ENCODE measurements at regions not wholly inside any gene's neighbourhood (a gene's known extent, or its start where the extent isn't known, plus 50 kb on each side); places are given as distances from the start of the nearest gene placed in this dataset.

DNA sequence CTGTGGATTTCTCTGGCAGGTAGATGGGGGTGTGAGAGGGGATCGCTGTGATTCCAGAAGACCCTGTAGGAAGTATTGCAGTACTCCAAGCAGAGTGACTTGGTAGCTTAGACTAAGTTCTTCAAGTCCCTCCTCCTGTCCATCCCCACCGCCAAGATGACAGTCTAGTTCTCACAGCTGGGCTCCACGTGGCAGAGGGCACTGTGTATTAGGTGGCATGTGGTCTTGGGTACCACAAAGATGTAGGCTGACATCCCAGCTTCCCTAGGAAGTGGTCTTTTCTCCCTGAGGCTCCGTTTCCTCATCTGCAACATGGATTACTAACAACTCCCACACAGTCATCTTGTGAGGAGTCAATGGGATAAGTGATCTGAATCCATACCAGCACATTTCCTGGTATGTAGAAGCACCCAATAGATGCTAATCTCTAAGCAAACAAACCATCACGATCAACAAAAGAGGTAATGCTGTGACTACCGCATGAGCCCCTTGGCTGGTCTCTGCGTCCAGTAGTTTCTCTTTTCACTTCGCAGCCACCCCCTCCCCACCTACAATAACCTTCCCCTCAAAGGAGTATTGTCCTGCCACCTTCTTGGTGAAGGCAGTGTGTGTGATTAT lies 349.1 kb upstream of the EEF2KMT start:
- Mint-ChIP-seq H3K4me3 (no peak overlapping the region), H3K27me3 (ENCODE audit: low read depth) (peaks cover 52% of the 10 kb centered on the region), H3K36me3 (ENCODE audit: low read depth) (no peaks in the 10 kb centered on the region), H3K9me3 (no peaks in the 10 kb centered on the region), H3K4me1 (no peaks in the 10 kb centered on the region), H3K27ac (no peak overlapping the region)
- no peak for TF ChIP-seq CTCF (IDR thresholded peaks at IDR 0.05; ENCODE audit: unreplicated experiment in 3 of 3)

DNA sequence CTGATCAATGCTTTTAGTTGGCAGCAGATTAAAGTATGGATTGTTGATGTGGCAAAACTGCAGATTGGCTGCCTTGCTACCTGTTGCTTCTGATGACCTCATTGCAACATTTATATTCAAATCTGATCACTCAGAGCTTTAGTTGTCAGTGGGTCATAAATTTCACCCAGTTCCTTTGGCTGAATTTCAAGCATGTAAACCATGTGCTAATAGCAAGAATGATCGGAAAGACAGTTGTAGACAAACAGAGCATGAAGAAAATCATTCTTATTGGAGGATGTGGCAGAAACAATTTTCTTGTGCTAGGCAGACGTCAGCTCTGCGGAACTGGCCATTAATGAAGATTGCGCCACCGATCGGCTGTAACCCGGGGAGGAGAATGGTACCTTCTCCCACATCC lies 346.6 kb upstream of the EEF2KMT start:
- H3K4me3 Mint-ChIP-seq: no peak overlapping the region
- H3K4me1 Mint-ChIP-seq: no peaks in the 10 kb centered on the region

DNA sequence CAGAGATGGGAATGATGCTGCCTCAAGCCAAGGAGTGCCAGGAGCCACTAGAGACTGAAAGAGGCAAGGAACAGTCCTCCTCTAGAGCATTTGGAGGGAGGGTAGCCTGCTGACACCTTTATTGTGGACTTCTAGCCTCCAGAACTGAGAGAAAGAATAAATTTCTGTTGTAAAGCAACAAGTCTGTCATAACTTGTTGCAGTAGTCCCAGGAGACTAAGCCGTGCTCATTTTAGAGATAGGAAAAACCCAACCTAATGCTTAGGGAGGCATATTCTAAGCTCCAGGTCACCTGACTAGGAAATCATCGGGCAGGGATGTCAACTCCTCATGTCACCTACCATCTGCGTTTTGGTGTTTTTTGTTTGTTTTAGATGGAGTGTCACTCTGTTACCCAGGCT lies 345.4 kb upstream of the EEF2KMT start:
- Mint-ChIP-seq H3K36me3 (ENCODE audit: low read depth) (no peaks in the 10 kb centered on the region), H3K4me1 (no peaks in the 10 kb centered on the region), H3K27me3 (ENCODE audit: low read depth) (peaks cover 30% of the 10 kb centered on the region), H3K4me3 (no peak overlapping the region), H3K9me3 (no peaks in the 10 kb centered on the region), H3K27ac (no peak overlapping the region)
- no peak for TF ChIP-seq CTCF (IDR thresholded peaks at IDR 0.05; ENCODE audit: unreplicated experiment in 3 of 3)

More for the DNA sequence above, 346.6 kb upstream of the EEF2KMT start:
- TF ChIP-seq CTCF (IDR thresholded peaks at IDR 0.05; ENCODE audit: unreplicated experiment in 3 of 3): no peak
- Mint-ChIP-seq H3K27me3 (ENCODE audit: low read depth) (peaks cover 28% of the 10 kb centered on the region), H3K36me3 (ENCODE audit: low read depth) (no peaks in the 10 kb centered on the region), H3K27ac (no peak overlapping the region), H3K9me3 (no peaks in the 10 kb centered on the region)

- TF ChIP-seq CTCF (IDR thresholded peaks at IDR 0.05; ENCODE audit: unreplicated experiment in 3 of 3): no peak
- Mint-ChIP-seq H3K36me3 (ENCODE audit: low read depth) (no peaks in the 10 kb centered on the region), H3K9me3 (no peaks in the 10 kb centered on the region), H3K27ac (no peak overlapping the region), H3K4me3 (no peak overlapping the region), H3K4me1 (no peaks in the 10 kb centered on the region), H3K27me3 (ENCODE audit: low read depth) (peaks cover 23% of the 10 kb centered on the region)
Measured at GRCh38 chr16:5442054-5442453, 344.5 kb upstream of the EEF2KMT start.

GRCh38 chr16:5438591-5438990 lies 341.0 kb upstream of the EEF2KMT start:
- peaks cover 8% of the 10 kb centered on the region for H3K27me3 Mint-ChIP-seq (ENCODE audit: low read depth)
- H3K27ac Mint-ChIP-seq: no peak overlapping the region
- no peak for TF ChIP-seq CTCF (IDR thresholded peaks at IDR 0.05; ENCODE audit: unreplicated experiment in 3 of 3)

GRCh38 chr16:5433587-5433986 lies 336.0 kb upstream of the EEF2KMT start:
- Mint-ChIP-seq H3K36me3 (ENCODE audit: low read depth) (no peaks in the 10 kb centered on the region), H3K27ac (no peak overlapping the region), H3K4me3 (no peak overlapping the region), H3K27me3 (ENCODE audit: low read depth) (peaks cover 5% of the 10 kb centered on the region), H3K9me3 (no peaks in the 10 kb centered on the region), H3K4me1 (no peaks in the 10 kb centered on the region)
- TF ChIP-seq CTCF (IDR thresholded peaks at IDR 0.05; ENCODE audit: unreplicated experiment in 3 of 3): no peak

More at GRCh38 chr16:5438591-5438990, 341.0 kb upstream of the EEF2KMT start:
- H3K36me3 Mint-ChIP-seq (ENCODE audit: low read depth): no peaks in the 10 kb centered on the region
- H3K9me3 Mint-ChIP-seq: no peaks in the 10 kb centered on the region
- no peaks in the 10 kb centered on the region for H3K4me1 Mint-ChIP-seq
- H3K4me3 Mint-ChIP-seq: no peak overlapping the region

Measured in nephron (organoid).